ENCODE measurements at regions not wholly inside any gene's neighbourhood (a gene's known extent, or its start where the extent isn't known, plus 50 kb on each side); places are given as distances from the start of the nearest gene placed in this dataset.

DNA sequence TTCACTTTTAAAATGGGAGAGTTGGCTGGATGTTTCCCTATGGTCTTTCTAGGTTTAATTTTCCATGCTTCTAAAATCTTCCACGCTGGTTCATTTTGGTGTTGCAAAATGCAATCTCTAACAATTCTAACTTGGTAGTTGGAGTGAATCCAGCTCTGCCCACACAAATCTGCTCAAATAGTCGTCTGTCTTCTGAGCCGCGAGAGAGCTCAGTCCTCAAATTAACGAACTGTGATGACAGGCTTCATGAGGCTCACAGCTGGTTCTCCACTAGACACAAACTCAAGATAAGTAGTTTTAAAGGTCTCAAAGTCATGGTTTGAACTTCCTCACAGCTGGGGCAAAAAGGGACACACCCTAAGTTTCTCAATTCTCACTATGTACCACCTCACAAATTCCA, 178.6 kb upstream of the LYSMD4 start:
- Histone ChIP-seq H3K36me3 (replicated peaks in 1 of 2) (no peaks in the 10 kb centered on the region), H3K27ac (no peak overlapping the region), H3K4me3 (no peak overlapping the region), H3K9me3 (replicated peaks in 1 of 3) (no peaks in the 10 kb centered on the region), H3K4me1 (replicated peaks in 1 of 2) (no peaks in the 10 kb centered on the region), H3K27me3 (peaks cover 2% of the 10 kb centered on the region)
- no peak for TF ChIP-seq POLR2A (IDR thresholded peaks at IDR 0.05)
- TF ChIP-seq, protein P1, sequence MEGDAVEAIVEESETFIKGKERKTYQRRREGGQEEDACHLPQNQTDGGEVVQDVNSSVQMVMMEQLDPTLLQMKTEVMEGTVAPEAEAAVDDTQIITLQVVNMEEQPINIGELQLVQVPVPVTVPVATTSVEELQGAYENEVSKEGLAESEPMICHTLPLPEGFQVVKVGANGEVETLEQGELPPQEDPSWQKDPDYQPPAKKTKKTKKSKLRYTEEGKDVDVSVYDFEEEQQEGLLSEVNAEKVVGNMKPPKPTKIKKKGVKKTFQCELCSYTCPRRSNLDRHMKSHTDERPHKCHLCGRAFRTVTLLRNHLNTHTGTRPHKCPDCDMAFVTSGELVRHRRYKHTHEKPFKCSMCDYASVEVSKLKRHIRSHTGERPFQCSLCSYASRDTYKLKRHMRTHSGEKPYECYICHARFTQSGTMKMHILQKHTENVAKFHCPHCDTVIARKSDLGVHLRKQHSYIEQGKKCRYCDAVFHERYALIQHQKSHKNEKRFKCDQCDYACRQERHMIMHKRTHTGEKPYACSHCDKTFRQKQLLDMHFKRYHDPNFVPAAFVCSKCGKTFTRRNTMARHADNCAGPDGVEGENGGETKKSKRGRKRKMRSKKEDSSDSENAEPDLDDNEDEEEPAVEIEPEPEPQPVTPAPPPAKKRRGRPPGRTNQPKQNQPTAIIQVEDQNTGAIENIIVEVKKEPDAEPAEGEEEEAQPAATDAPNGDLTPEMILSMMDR (IDR thresholded peaks at IDR 0.05) = no peak
- no peak for DNase-seq
- intact Hi-C loops (cut with DNase I) = no loop called here
- WGBS, 4 donors = 48 to 55% (median 53%) methylated on average over 5 of the region's 5 CpGs

DNA sequence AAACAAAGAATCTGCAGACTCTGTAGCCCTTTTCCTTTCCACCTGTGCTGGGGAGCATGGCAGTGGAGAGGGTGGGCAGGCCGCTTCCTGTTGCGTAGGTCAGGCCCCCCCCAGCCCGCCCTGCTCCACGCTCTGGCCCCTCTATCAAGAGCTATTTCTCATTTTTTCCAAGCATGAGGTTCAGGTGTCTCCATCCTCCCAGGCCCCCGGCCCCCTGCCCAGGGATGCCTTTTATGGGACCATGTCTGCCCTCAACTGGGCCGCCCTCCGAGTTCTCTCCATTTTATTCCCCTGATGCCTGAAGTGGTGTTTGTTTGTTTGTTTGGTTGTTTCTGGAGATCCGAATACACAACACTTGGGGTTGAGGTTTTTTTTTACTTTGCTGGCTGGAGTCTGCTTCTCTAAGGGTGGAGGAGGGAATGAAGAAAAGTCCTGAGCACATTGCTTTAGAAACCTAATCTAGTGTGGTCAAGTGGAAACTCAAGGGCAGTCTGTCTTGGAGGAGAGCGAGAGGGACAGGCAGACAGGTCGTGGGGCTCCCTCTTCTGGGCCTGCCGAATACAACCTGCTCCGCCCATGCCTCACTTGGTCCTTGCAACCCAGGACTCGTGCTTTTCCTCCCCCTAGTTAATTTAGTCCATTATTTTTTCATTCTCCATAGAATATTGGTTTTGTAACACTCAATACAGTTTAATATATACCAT, 176.5 kb upstream of the LYSMD4 start:
- H3K4me1 ChIP-seq (replicated peaks in 1 of 2) = no peaks in the 10 kb centered on the region
- no peak overlapping the region for H3K27ac ChIP-seq
- H3K36me3 ChIP-seq (replicated peaks in 1 of 2) = no peaks in the 10 kb centered on the region
- no peaks in the 10 kb centered on the region for H3K27me3 ChIP-seq
- no peaks in the 10 kb centered on the region for H3K9me3 ChIP-seq (replicated peaks in 1 of 3)
- intact Hi-C loops (cut with DNase I) = no loop called here
- 75 to 79% (median 76%) methylated on average over 12 to 13 of the region's 13 CpGs for WGBS, 4 donors
- H3K4me3 ChIP-seq = no peak overlapping the region
- no peak for TF ChIP-seq POLR2A (IDR thresholded peaks at IDR 0.05)
- TF ChIP-seq, protein P1 (IDR thresholded peaks at IDR 0.05) = no peak
- DNase-seq = no peak

DNA sequence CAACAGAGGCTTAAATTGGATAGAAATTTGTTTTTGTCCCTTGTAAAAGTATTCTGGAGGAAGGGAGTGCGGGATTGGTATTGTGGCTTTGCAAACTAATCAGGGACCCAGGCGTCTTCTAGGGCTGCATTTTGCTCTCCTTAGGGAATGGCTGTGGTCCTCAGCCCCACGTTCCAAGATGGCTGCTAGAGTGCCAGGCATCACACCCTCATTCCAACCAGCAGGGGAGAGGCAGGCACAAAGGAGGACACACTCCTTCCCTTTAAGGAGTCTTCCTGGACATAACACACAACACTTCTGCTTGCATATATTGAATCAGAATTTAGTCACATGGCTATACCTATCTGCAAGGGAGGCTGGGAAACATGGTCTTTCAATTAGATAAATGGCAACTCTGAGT, 174.5 kb upstream of the LYSMD4 start:
- Histone ChIP-seq H3K36me3 (replicated peaks in 1 of 2) (no peaks in the 10 kb centered on the region), H3K27me3 (no peaks in the 10 kb centered on the region), H3K4me3 (no peak overlapping the region), H3K9me3 (replicated peaks in 1 of 3) (no peaks in the 10 kb centered on the region), H3K27ac (no peak overlapping the region), H3K4me1 (replicated peaks in 1 of 2) (no peaks in the 10 kb centered on the region)
- DNase-seq = no peak
- intact Hi-C loops (cut with DNase I) = no loop called here
- TF ChIP-seq, protein P1 (IDR thresholded peaks at IDR 0.05) = no peak
- TF ChIP-seq POLR2A (IDR thresholded peaks at IDR 0.05) = no peak
- WGBS, 4 donors = 85 to 94% (median 93%) methylated on average over 3 of the region's 3 CpGs

DNA sequence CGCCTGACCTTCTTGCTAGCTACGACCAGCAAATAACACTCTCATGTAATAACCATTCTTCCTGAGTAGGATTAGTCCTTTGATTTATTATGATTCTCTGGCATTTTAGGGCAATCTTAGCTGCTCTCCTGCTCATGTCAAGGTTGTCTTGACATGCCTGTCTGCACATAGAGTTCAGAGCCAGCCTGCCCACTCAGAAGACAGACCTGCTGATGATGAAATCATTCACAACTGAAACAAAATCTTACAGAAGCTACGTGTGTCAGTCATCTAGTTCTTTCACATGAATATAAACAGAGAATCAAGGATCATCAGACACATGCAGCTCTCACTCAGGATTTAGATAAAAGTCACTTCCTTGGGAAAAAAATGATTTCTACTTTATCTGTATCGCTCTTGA, 173.6 kb upstream of the LYSMD4 start:
- H3K36me3 ChIP-seq (replicated peaks in 1 of 2) = no peaks in the 10 kb centered on the region
- H3K4me1 ChIP-seq (replicated peaks in 1 of 2) = no peaks in the 10 kb centered on the region
- intact Hi-C loops (cut with DNase I) = no loop called here
- no peak overlapping the region for H3K4me3 ChIP-seq
- WGBS, 4 donors = 70 to 77% (median 75%) methylated on average over 4 of the region's 4 CpGs
- H3K27me3 ChIP-seq = no peaks in the 10 kb centered on the region
- no peak overlapping the region for H3K27ac ChIP-seq
- no peak for DNase-seq
- TF ChIP-seq, protein P1 (IDR thresholded peaks at IDR 0.05) = no peak
- no peak for TF ChIP-seq POLR2A (IDR thresholded peaks at IDR 0.05)
- no peaks in the 10 kb centered on the region for H3K9me3 ChIP-seq (replicated peaks in 1 of 3)

All from adrenal gland (tissue), 9 donors.